Transverse colon (tissue), 4 donors: ENCODE measurements at regions not wholly inside any gene's neighbourhood (a gene's known extent, or its start where the extent isn't known, plus 50 kb on each side); places are given as distances from the start of the nearest gene placed in this dataset.
"Not testable (repeated sequence)": the region's sequence is repeated elsewhere in the genome, so short reads cannot be mapped to it uniquely, and the experiment has no call there.

Source experiments
- DNase-seq: peaks from one replicate; pipeline ENCODE4 v3.0.0-alpha.2; 2019
- H3K27ac ChIP-seq, 4 donors: fragments of 200-600 bp; sonication (generic); 2 replicates each; pipeline ENCODE4 v1.5.1; 2016 to 2018; ENCODE audit warnings: inconsistent platforms in 4 of 4
- H3K27me3 ChIP-seq: fragments of 200-600 bp; sonication (generic); 2 replicates; pipeline ENCODE4 v1.5.1; 2017; ENCODE audit warnings: inconsistent platforms
- H3K36me3 ChIP-seq, 4 donors: fragments of 200-600 bp; sonication (generic); 2 replicates each; pipeline ENCODE4 v1.5.1; 2017 to 2019; ENCODE audit warnings: inconsistent platforms in 4 of 4
- H3K4me1 ChIP-seq, 4 donors: fragments of 200-600 bp; sonication (generic); 2 replicates each; pipeline ENCODE4 v1.5.1; 2017 to 2020; ENCODE audit warnings: inconsistent platforms in 4 of 4
- H3K4me3 ChIP-seq, 4 donors: fragments of 200-600 bp; sonication (generic); 1 replicate in 1 of 4; 2 replicates in 3 of 4; pipeline versions ENCODE4 v1.5.1 to v1.6.1; 2017 to 2019; ENCODE audit warnings: inconsistent platforms in 4 of 4
- H3K9me3 ChIP-seq, 2 donors: fragments of 200-600 bp; sonication (generic); 2 replicates each; pipeline ENCODE4 v1.5.1; 2017 to 2019; ENCODE audit warnings: inconsistent platforms in 2 of 2
- CTCF ChIP-seq, 5 experiments: fragments of 200-600 bp in 3 of 5; fragments of 450-650 bp in 2 of 5; sonication (generic) in 3 of 5; IDR thresholded peaks; 1 replicate in 2 of 5; 2 replicates in 3 of 5; pipeline ENCODE4 v1.5.1; 2016 to 2017; ENCODE audit warnings: antibody characterized with exemption in 5 of 5, inconsistent platforms in 3 of 5, mild to moderate bottlenecking in 2 of 5, moderate library complexity in 1 of 5
- EP300 ChIP-seq: sonication (generic); formaldehyde crosslinking; IDR thresholded peaks from one replicate; pipeline ENCODE4 v1.6.1; 2017; ENCODE audit warnings: antibody characterized with exemption, low read depth
- POLR2A ChIP-seq: fragments of 450-650 bp; IDR thresholded peaks from one replicate; pipeline ENCODE4 v1.6.1; 2016; ENCODE audit warnings: antibody characterized with exemption, mild to moderate bottlenecking, moderate library complexity
- POLR2AphosphoS5 ChIP-seq, 3 donors: sonication (generic); formaldehyde crosslinking; IDR thresholded peaks; one replicate each; pipeline ENCODE4 v1.6.1; 2016; ENCODE audit warnings: antibody characterized with exemption in 3 of 3
- WGBS, 2 donors: methylation state at CpG; one replicate each; pipeline ENCODE4 v1.1.5; 2018; ENCODE audit warnings: low coverage in 1 of 2; 5-methylcytosine and 5-hydroxymethylcytosine counted together
- in situ Hi-C, 4 donors: fragments of 200-750 bp; cut with MboI; loops; one replicate each; pipeline versions ENCODE4 v1.15.0 to v1.15.1; 2017; ENCODE audit warnings: low sequenced_read_pairs in 3 of 4, low pct_ligation_motif_present in 1 of 4, low pct_unique_long_range_greater_than_20kb in 1 of 4
- intact Hi-C: fragments of 100-400 bp; cut with DNase I; formaldehyde crosslinking; loops from one replicate; pipeline ENCODE4 v1.15.1; 2023; ENCODE audit warnings: low total_unique reads

- TF ChIP-seq EP300: no peak
- no peak for TF ChIP-seq CTCF (IDR thresholded peaks at IDR 0.05)
- no peak for TF ChIP-seq POLR2A
- no peak for TF ChIP-seq POLR2AphosphoS5 (IDR thresholded peaks at IDR 0.05)
- DNase-seq: no peak
- 56 to 67% methylated on average over 1 of the region's 1 CpG for WGBS, 2 donors
- Histone ChIP-seq H3K4me1 (no peaks in the 10 kb centered on the region), H3K36me3 (no peaks in the 10 kb centered on the region), H3K9me3 (peaks cover 20 to 23% of the 10 kb centered on the region in 2 donors), H3K4me3 (no peak overlapping the region), H3K27ac (no peak overlapping the region), H3K27me3 (no peaks in the 10 kb centered on the region)
- intact Hi-C loops: no loop called here
- in situ Hi-C loops: no loop called here
Measured at GRCh38 chr2:198857246-198857645, 600.5 kb downstream of the SATB2 start.

- intact Hi-C loops, H3K27me3 ChIP-seq, H3K4me3 ChIP-seq, DNase-seq, H3K36me3 ChIP-seq, in situ Hi-C loops, H3K4me1 ChIP-seq, H3K27ac ChIP-seq: not testable (repeated sequence)
- peaks cover 20 to 23% of the 10 kb centered on the region in 2 donors for H3K9me3 ChIP-seq
- 86 to 90% methylated on average over 2 to 6 of the region's 6 CpGs for WGBS, 2 donors
Measured at GRCh38 chr2:198855746-198856145, 602.0 kb downstream of the SATB2 start.

GRCh38 chr2:198852248-198852647 is 605.5 kb downstream of the SATB2 start:
- WGBS, 2 donors: 65 to 78% methylated on average over 2 of the region's 2 CpGs
- in situ Hi-C loops: no loop called here

GRCh38 chr2:198825534-198825933 is 632.2 kb downstream of the SATB2 start:
- Histone ChIP-seq H3K36me3 (no peaks in the 10 kb centered on the region), H3K4me1 (no peaks in the 10 kb centered on the region), H3K4me3 (no peak overlapping the region), H3K27me3 (no peaks in the 10 kb centered on the region), H3K9me3 (no peaks in the 10 kb centered on the region), H3K27ac (no peak overlapping the region)
- DNase-seq: no peak
- intact Hi-C loops (no loop called here), in situ Hi-C loops (loop anchor here in 1 of 4 donors (25.0 kb wide), 1 partner anchor 412 kb away; no protein-coding TSS in a partner anchor)
- TF ChIP-seq POLR2A (no peak), EP300 (no peak), POLR2AphosphoS5 (IDR thresholded peaks at IDR 0.05) (no peak), CTCF (IDR thresholded peaks at IDR 0.05) (no peak)

More at GRCh38 chr2:198852248-198852647, 605.5 kb downstream of the SATB2 start:
- Histone ChIP-seq H3K4me1 (no peaks in the 10 kb centered on the region), H3K27ac (no peak overlapping the region), H3K36me3 (no peaks in the 10 kb centered on the region), H3K4me3 (no peak overlapping the region), H3K9me3 (no peaks in the 10 kb centered on the region), H3K27me3 (no peaks in the 10 kb centered on the region)
- TF ChIP-seq EP300 (no peak), POLR2A (no peak), POLR2AphosphoS5 (IDR thresholded peaks at IDR 0.05) (no peak), CTCF (IDR thresholded peaks at IDR 0.05) (no peak)
- intact Hi-C loops: no loop called here
- no peak for DNase-seq

GRCh38 chr2:198817536-198817935 is 640.2 kb downstream of the SATB2 start:
- no peak for TF ChIP-seq POLR2AphosphoS5 (IDR thresholded peaks at IDR 0.05)
- no peak for TF ChIP-seq CTCF (IDR thresholded peaks at IDR 0.05)
- TF ChIP-seq EP300: no peak
- TF ChIP-seq POLR2A: no peak
- 36 to 51% methylated on average over 1 of the region's 1 CpG for WGBS, 2 donors
- Histone ChIP-seq H3K36me3 (no peaks in the 10 kb centered on the region), H3K27me3 (no peaks in the 10 kb centered on the region), H3K9me3 (no peaks in the 10 kb centered on the region), H3K4me3 (no peak overlapping the region), H3K4me1 (peaks cover 0 to 33% (median 14%) of the 10 kb centered on the region in 4 donors), H3K27ac (no peak overlapping the region)
- intact Hi-C loops: no loop called here
- no peak for DNase-seq
- in situ Hi-C loops: no loop called here
